ENCODE measurements at regions not wholly inside any gene's neighbourhood (a gene's known extent, or its start where the extent isn't known, plus 50 kb on each side); places are given as distances from the start of the nearest gene placed in this dataset.

- no peak overlapping the region for H3K4me3 ChIP-seq (IDR thresholded peaks at IDR 0.05; ENCODE audit: insufficient read depth, low read depth, low read length)
- H3K4me2 ChIP-seq: no peak overlapping the region
- H3K36me3 ChIP-seq (ENCODE audit: insufficient read depth): no peaks in the 10 kb centered on the region
- H3K4me1 ChIP-seq (ENCODE audit: low read depth, poor library complexity, severe bottlenecking): no peaks in the 10 kb centered on the region
- H2AFZ ChIP-seq (ENCODE audit: low read depth): no peak overlapping the region
- no peak overlapping the region for H3K9ac ChIP-seq
- H3K27ac ChIP-seq: no peak overlapping the region
- TF ChIP-seq, protein P1, sequence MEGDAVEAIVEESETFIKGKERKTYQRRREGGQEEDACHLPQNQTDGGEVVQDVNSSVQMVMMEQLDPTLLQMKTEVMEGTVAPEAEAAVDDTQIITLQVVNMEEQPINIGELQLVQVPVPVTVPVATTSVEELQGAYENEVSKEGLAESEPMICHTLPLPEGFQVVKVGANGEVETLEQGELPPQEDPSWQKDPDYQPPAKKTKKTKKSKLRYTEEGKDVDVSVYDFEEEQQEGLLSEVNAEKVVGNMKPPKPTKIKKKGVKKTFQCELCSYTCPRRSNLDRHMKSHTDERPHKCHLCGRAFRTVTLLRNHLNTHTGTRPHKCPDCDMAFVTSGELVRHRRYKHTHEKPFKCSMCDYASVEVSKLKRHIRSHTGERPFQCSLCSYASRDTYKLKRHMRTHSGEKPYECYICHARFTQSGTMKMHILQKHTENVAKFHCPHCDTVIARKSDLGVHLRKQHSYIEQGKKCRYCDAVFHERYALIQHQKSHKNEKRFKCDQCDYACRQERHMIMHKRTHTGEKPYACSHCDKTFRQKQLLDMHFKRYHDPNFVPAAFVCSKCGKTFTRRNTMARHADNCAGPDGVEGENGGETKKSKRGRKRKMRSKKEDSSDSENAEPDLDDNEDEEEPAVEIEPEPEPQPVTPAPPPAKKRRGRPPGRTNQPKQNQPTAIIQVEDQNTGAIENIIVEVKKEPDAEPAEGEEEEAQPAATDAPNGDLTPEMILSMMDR (conservative IDR thresholded peaks at IDR 0.05; ENCODE audit: low read depth, low read length): no peak
- H3K79me2 ChIP-seq (ENCODE audit: insufficient read depth, low read depth): no peaks in the 10 kb centered on the region
- H3K27me3 ChIP-seq (ENCODE audit: insufficient read depth, low read depth): no peaks in the 10 kb centered on the region
- no peaks in the 10 kb centered on the region for H4K20me1 ChIP-seq (ENCODE audit: insufficient read depth)
These were observed 61.8 kb upstream of the NRP1 start for GRCh38 chr10:33396279-33396678.

- H3K27me3 ChIP-seq (ENCODE audit: insufficient read depth, low read depth): no peaks in the 10 kb centered on the region
- TF ChIP-seq, protein P1 (conservative IDR thresholded peaks at IDR 0.05; ENCODE audit: low read depth, low read length): no peak
- no peaks in the 10 kb centered on the region for H4K20me1 ChIP-seq (ENCODE audit: insufficient read depth)
- no peaks in the 10 kb centered on the region for H3K4me1 ChIP-seq (ENCODE audit: low read depth, poor library complexity, severe bottlenecking)
- no peak overlapping the region for H2AFZ ChIP-seq (ENCODE audit: low read depth)
- no peak overlapping the region for H3K4me2 ChIP-seq
- H3K9ac ChIP-seq: no peak overlapping the region
- no peak overlapping the region for H3K4me3 ChIP-seq (IDR thresholded peaks at IDR 0.05; ENCODE audit: insufficient read depth, low read depth, low read length)
- no peaks in the 10 kb centered on the region for H3K36me3 ChIP-seq (ENCODE audit: insufficient read depth)
- no peaks in the 10 kb centered on the region for H3K79me2 ChIP-seq (ENCODE audit: insufficient read depth, low read depth)
- no peak overlapping the region for H3K27ac ChIP-seq
These were observed 60.7 kb upstream of the NRP1 start for GRCh38 chr10:33395201-33395600.

DNA sequence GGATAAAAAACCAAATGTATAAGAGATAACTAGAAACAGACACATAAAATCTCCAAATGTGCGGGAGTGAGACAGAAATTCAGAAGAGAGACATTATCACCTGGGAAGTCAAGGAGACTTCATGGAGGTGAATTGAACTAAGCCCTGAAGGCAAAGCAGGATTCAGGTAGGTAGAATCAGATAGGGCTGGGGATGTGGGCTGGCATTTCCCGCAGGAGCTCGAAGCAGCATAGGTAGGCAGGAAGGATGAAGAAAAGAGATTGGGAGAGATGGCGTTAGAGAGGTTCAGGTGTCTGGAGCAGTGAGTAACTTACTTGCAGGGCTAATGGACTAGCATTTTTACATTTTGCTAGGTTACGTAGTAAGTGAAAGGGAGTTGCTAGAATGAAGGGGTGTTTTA lies 58.2 kb upstream of the NRP1 start:
- H3K9ac ChIP-seq: no peak overlapping the region
- H3K79me2 ChIP-seq (ENCODE audit: insufficient read depth, low read depth): no peaks in the 10 kb centered on the region
- no peaks in the 10 kb centered on the region for H3K4me1 ChIP-seq (ENCODE audit: low read depth, poor library complexity, severe bottlenecking)
- no peak overlapping the region for H3K27ac ChIP-seq
- no peaks in the 10 kb centered on the region for H3K36me3 ChIP-seq (ENCODE audit: insufficient read depth)
- no peak overlapping the region for H3K4me3 ChIP-seq (IDR thresholded peaks at IDR 0.05; ENCODE audit: insufficient read depth, low read depth, low read length)
- no peaks in the 10 kb centered on the region for H4K20me1 ChIP-seq (ENCODE audit: insufficient read depth)
- TF ChIP-seq, protein P1 (conservative IDR thresholded peaks at IDR 0.05; ENCODE audit: low read depth, low read length): no peak
- no peak overlapping the region for H3K4me2 ChIP-seq
- H3K27me3 ChIP-seq (ENCODE audit: insufficient read depth, low read depth): no peaks in the 10 kb centered on the region
- H2AFZ ChIP-seq (ENCODE audit: low read depth): no peak overlapping the region

- H3K4me2 ChIP-seq: no peak overlapping the region
- no peaks in the 10 kb centered on the region for H3K79me2 ChIP-seq (ENCODE audit: insufficient read depth, low read depth)
- TF ChIP-seq, protein P1 (conservative IDR thresholded peaks at IDR 0.05; ENCODE audit: low read depth, low read length): no peak
- no peak overlapping the region for H3K9ac ChIP-seq
- H3K4me3 ChIP-seq (IDR thresholded peaks at IDR 0.05; ENCODE audit: insufficient read depth, low read depth, low read length): no peak overlapping the region
- no peaks in the 10 kb centered on the region for H3K27me3 ChIP-seq (ENCODE audit: insufficient read depth, low read depth)
- no peaks in the 10 kb centered on the region for H4K20me1 ChIP-seq (ENCODE audit: insufficient read depth)
- H3K36me3 ChIP-seq (ENCODE audit: insufficient read depth): no peaks in the 10 kb centered on the region
- H3K27ac ChIP-seq: no peak overlapping the region
- H2AFZ ChIP-seq (ENCODE audit: low read depth): no peak overlapping the region
- no peaks in the 10 kb centered on the region for H3K4me1 ChIP-seq (ENCODE audit: low read depth, poor library complexity, severe bottlenecking)
These were observed 57.4 kb upstream of the NRP1 start for GRCh38 chr10:33391611-33392465.

Measured in KMS-11 (cell line).